Ascending aorta (tissue), 2 donors: ENCODE measurements at regions not wholly inside any gene's neighbourhood (a gene's known extent, or its start where the extent isn't known, plus 50 kb on each side); places are given as distances from the start of the nearest gene placed in this dataset.

Experiments
- DNase-seq, 2 donors: peaks; one replicate each; pipeline ENCODE4 v3.0.0-alpha.2; 2019; ENCODE audit warnings: low spot score in 2 of 2
- H3K27ac ChIP-seq, 2 donors: fragments of 200-600 bp; sonication (generic); one replicate each; pipeline ENCODE4 v1.5.1; 2016 to 2017; ENCODE audit warnings: mild to moderate bottlenecking in 1 of 2
- H3K27me3 ChIP-seq: fragments of 200-600 bp; sonication (generic); one replicate; pipeline ENCODE4 v1.5.1; 2017
- H3K36me3 ChIP-seq, 2 donors: fragments of 200-600 bp; sonication (generic); one replicate each; pipeline ENCODE4 v1.5.1; 2016
- H3K4me1 ChIP-seq, 2 donors: fragments of 200-600 bp; sonication (generic); one replicate each; pipeline ENCODE4 v1.5.1; 2016 to 2017; ENCODE audit warnings: mild to moderate bottlenecking in 1 of 2
- H3K4me3 ChIP-seq, 2 donors: fragments of 200-600 bp; sonication (generic); one replicate each; pipeline ENCODE4 v1.5.1; 2016 to 2017; ENCODE audit warnings: mild to moderate bottlenecking in 1 of 2
- H3K9me3 ChIP-seq, 2 donors: fragments of 200-600 bp; sonication (generic); one replicate each; pipeline ENCODE4 v1.5.1; 2016
- intact Hi-C: fragments of 100-400 bp; cut with DNase I; formaldehyde crosslinking; loops from one replicate; pipeline ENCODE4 v1.15.1; 2023
- TF ChIP-seq, protein P1 (sequence below), 3 experiments: fragments of 200-600 bp in 2 of 3; fragments of 450-650 bp in 1 of 3; sonication (generic) in 2 of 3; IDR thresholded peaks; one replicate each; pipeline ENCODE4 v1.5.1; 2016 to 2019; ENCODE audit warnings: antibody characterized with exemption in 3 of 3, mild to moderate bottlenecking in 1 of 3, moderate library complexity in 1 of 3

DNA sequence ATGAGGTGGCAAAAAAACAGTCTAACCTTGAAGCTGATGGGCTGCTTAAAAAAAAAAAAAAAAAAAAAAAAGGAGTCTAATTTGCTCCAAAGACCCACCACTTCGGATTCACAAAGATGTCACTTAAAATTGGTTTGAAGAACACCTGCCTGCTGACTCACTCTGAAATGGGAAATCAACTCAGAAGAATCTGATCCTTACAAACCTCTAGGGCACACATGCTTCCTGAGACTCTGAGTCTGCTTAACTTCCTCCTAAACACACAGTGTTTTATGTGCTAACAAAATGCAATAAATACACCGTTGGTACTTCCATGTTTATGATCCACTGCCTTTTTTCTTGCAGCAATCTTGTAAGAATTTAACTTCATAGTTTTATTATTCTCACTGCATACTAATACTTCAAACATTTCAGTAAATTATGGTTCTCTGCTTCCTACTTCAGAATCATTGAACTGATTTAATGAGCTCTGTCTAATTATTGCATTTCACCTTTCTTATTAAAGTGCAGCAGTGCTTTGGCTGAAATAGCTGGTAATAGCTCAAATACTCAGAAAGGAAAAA, 73.0 kb upstream of the FRMD4B start:
- intact Hi-C loops, result no loop called here
- TF ChIP-seq, protein P1, sequence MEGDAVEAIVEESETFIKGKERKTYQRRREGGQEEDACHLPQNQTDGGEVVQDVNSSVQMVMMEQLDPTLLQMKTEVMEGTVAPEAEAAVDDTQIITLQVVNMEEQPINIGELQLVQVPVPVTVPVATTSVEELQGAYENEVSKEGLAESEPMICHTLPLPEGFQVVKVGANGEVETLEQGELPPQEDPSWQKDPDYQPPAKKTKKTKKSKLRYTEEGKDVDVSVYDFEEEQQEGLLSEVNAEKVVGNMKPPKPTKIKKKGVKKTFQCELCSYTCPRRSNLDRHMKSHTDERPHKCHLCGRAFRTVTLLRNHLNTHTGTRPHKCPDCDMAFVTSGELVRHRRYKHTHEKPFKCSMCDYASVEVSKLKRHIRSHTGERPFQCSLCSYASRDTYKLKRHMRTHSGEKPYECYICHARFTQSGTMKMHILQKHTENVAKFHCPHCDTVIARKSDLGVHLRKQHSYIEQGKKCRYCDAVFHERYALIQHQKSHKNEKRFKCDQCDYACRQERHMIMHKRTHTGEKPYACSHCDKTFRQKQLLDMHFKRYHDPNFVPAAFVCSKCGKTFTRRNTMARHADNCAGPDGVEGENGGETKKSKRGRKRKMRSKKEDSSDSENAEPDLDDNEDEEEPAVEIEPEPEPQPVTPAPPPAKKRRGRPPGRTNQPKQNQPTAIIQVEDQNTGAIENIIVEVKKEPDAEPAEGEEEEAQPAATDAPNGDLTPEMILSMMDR (IDR thresholded peaks at IDR 0.05), result no peak
- H3K9me3 ChIP-seq, result no peaks in the 10 kb centered on the region
- H3K27ac ChIP-seq, result no peak overlapping the region
- DNase-seq, result no peak
- H3K27me3 ChIP-seq, result no peaks in the 10 kb centered on the region
- H3K4me3 ChIP-seq, result no peak overlapping the region
- H3K4me1 ChIP-seq, result no peaks in the 10 kb centered on the region
- no peaks in the 10 kb centered on the region for H3K36me3 ChIP-seq

- Histone ChIP-seq H3K9me3 (no peaks in the 10 kb centered on the region), H3K4me3 (no peak overlapping the region), H3K27ac (no peak overlapping the region), H3K4me1 (no peaks in the 10 kb centered on the region), H3K36me3 (no peaks in the 10 kb centered on the region), H3K27me3 (no peaks in the 10 kb centered on the region)
- intact Hi-C loops, result no loop called here
- DNase-seq, result no peak
- TF ChIP-seq, protein P1 (IDR thresholded peaks at IDR 0.05), result no peak
Observed at GRCh38 chr3:69456631-69457030, 70.7 kb upstream of the FRMD4B start.

DNA sequence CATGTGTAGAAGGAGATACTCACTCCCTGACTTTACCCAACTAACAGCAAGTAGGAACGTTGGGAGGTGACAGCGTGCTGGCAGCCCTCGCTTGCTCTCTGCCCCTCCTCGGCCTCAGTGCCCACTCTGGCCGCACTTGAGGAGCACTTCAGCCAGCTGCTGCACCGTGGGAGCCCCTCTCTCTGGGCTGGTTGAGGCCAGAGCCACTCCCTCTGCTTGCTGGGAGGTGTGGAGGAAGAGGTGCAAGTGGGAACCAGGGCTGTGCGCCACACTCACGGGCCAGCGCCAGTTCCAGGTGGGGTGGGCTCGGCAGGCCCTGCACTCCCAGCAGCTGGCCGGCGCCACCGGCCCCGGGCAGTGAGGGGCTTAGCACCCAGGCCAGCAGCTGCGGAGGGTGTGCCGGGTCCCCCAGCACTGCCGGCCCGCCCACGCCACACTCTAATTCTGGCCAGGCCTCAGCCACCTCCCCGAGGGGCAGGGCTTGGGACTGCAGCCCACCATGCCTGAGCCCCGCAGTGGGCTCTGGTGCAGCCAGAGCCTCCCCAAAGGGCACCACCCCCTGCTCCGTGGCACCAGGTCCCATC, 68.4 kb upstream of the FRMD4B start:
- Histone ChIP-seq H3K4me1 (no peaks in the 10 kb centered on the region), H3K4me3 (no peak overlapping the region), H3K27ac (no peak overlapping the region), H3K36me3 (no peaks in the 10 kb centered on the region), H3K27me3 (no peaks in the 10 kb centered on the region), H3K9me3 (no peaks in the 10 kb centered on the region)
- no peak for DNase-seq
- intact Hi-C loops, result no loop called here
- TF ChIP-seq, protein P1 (IDR thresholded peaks at IDR 0.05), result no peak

GRCh38 chr3:69452295-69452694, 66.4 kb upstream of the FRMD4B start:
- intact Hi-C loops, result no loop called here

GRCh38 chr3:69451594-69451993, 65.7 kb upstream of the FRMD4B start:
- no peaks in the 10 kb centered on the region for H3K4me1 ChIP-seq
- no peak overlapping the region for H3K27ac ChIP-seq
- no peaks in the 10 kb centered on the region for H3K36me3 ChIP-seq
- H3K9me3 ChIP-seq, result no peaks in the 10 kb centered on the region
- intact Hi-C loops, result no loop called here
- no peak overlapping the region for H3K4me3 ChIP-seq
- DNase-seq, result no peak
- TF ChIP-seq, protein P1 (IDR thresholded peaks at IDR 0.05), result no peak
- H3K27me3 ChIP-seq, result no peaks in the 10 kb centered on the region

More at GRCh38 chr3:69452295-69452694, 66.4 kb upstream of the FRMD4B start:
- Histone ChIP-seq H3K4me1 (no peaks in the 10 kb centered on the region), H3K27me3 (no peaks in the 10 kb centered on the region), H3K36me3 (no peaks in the 10 kb centered on the region), H3K9me3 (no peaks in the 10 kb centered on the region), H3K27ac (no peak overlapping the region), H3K4me3 (no peak overlapping the region)
- TF ChIP-seq, protein P1 (IDR thresholded peaks at IDR 0.05), result no peak
- no peak for DNase-seq
